NCI-H1105 treated with DMSO at 0.1 percent for 48 hours (cell line): ENCODE measurements at regions not wholly inside any gene's neighbourhood (a gene's known extent, or its start where the extent isn't known, plus 50 kb on each side); places are given as distances from the start of the nearest gene placed in this dataset.

ENCODE experiments used
- DNase-seq: peaks from one replicate; lab custom pipeline; 2025; lab: John Stamatoyannopoulos, UW

- DNase-seq = no peak
These were observed 261.0 kb downstream of the PDGFC start for GRCh38 chr4:156710365-156711192.

GRCh38 chr4:156705311-156705710 is 266.3 kb downstream of the PDGFC start:
- no peak for DNase-seq

- DNase-seq = no peak
These were observed 276.4 kb downstream of the PDGFC start for GRCh38 chr4:156695163-156695562.

GRCh38 chr4:156694413-156694812 is 277.2 kb downstream of the PDGFC start:
- DNase-seq = no peak

GRCh38 chr4:156693557-156693956 is 278.0 kb downstream of the PDGFC start:
- no peak for DNase-seq

- no peak for DNase-seq
These were observed 279.6 kb downstream of the PDGFC start for GRCh38 chr4:156692016-156692415.

GRCh38 chr4:156690572-156690971 is 281.0 kb downstream of the PDGFC start:
- DNase-seq = no peak

GRCh38 chr4:156686120-156686519 is 285.5 kb downstream of the PDGFC start:
- DNase-seq = no peak

GRCh38 chr4:156685308-156685707 is 286.3 kb downstream of the PDGFC start:
- DNase-seq = no peak

GRCh38 chr4:156677656-156678055 is 293.9 kb downstream of the PDGFC start:
- no peak for DNase-seq

- no peak for DNase-seq
These were observed 294.5 kb downstream of the PDGFC start for GRCh38 chr4:156677131-156677531.

- DNase-seq = no peak
These were observed 295.3 kb downstream of the PDGFC start for GRCh38 chr4:156676116-156676851.

GRCh38 chr4:156673483-156673882 is 298.1 kb downstream of the PDGFC start:
- no peak for DNase-seq

- DNase-seq = no peak
These were observed 298.9 kb downstream of the PDGFC start for GRCh38 chr4:156672492-156673305.

- no peak for DNase-seq
These were observed 305.7 kb downstream of the PDGFC start for GRCh38 chr4:156665780-156666366.

GRCh38 chr4:156663663-156664062 is 307.9 kb downstream of the PDGFC start:
- DNase-seq = no peak

- DNase-seq = no peak
These were observed 308.7 kb downstream of the PDGFC start for GRCh38 chr4:156662921-156663320.

- no peak for DNase-seq
These were observed 310.0 kb downstream of the PDGFC start for GRCh38 chr4:156661555-156661954.

GRCh38 chr4:156660465-156660864 is 311.1 kb downstream of the PDGFC start:
- no peak for DNase-seq

GRCh38 chr4:156659983-156660382 is 311.6 kb downstream of the PDGFC start:
- DNase-seq = no peak

GRCh38 chr4:156659570-156659969 is 312.0 kb downstream of the PDGFC start:
- no peak for DNase-seq

GRCh38 chr4:156656896-156657295 is 314.7 kb downstream of the PDGFC start:
- no peak for DNase-seq
